ENCODE measurements at regions not wholly inside any gene's neighbourhood (a gene's known extent, or its start where the extent isn't known, plus 50 kb on each side); places are given as distances from the start of the nearest gene placed in this dataset.

- no peak for DNase-seq
Observed at GRCh38 chr2:65727381-65727780, 295.0 kb upstream of the SPRED2 start.

- DNase-seq = no peak
Observed at GRCh38 chr2:65724752-65725151, 292.4 kb upstream of the SPRED2 start.

- DNase-seq = no peak
Observed at GRCh38 chr2:65724336-65724735, 291.9 kb upstream of the SPRED2 start.

GRCh38 chr2:65722028-65722778, 289.8 kb upstream of the SPRED2 start:
- peak; percentile 44 for DNase-seq

GRCh38 chr2:65716698-65717097, 284.3 kb upstream of the SPRED2 start:
- DNase-seq = no peak

GRCh38 chr2:65715323-65715722, 282.9 kb upstream of the SPRED2 start:
- no peak for DNase-seq

GRCh38 chr2:65714866-65715265, 282.5 kb upstream of the SPRED2 start:
- DNase-seq = no peak

GRCh38 chr2:65711863-65712262, 279.5 kb upstream of the SPRED2 start:
- DNase-seq = no peak

GRCh38 chr2:65710779-65711295, 278.4 kb upstream of the SPRED2 start:
- DNase-seq = no peak

- no peak for DNase-seq
Observed at GRCh38 chr2:65710356-65710755, 278.0 kb upstream of the SPRED2 start.

- peak; percentile 35 for DNase-seq
Observed at GRCh38 chr2:65708086-65708485, 275.7 kb upstream of the SPRED2 start.

GRCh38 chr2:65706411-65706810, 274.0 kb upstream of the SPRED2 start:
- DNase-seq = peak; percentile 5

GRCh38 chr2:65701191-65701590, 268.8 kb upstream of the SPRED2 start:
- DNase-seq = no peak

- no peak for DNase-seq
Observed at GRCh38 chr2:65700720-65701119, 268.3 kb upstream of the SPRED2 start.

- DNase-seq = no peak
Observed at GRCh38 chr2:65700004-65700651, 267.7 kb upstream of the SPRED2 start.

- DNase-seq = no peak
Observed at GRCh38 chr2:65691816-65692215, 259.4 kb upstream of the SPRED2 start.

- DNase-seq = no peak
Observed at GRCh38 chr2:65688141-65688886, 255.9 kb upstream of the SPRED2 start.

- no peak for DNase-seq
Observed at GRCh38 chr2:65687614-65688013, 255.2 kb upstream of the SPRED2 start.

GRCh38 chr2:65686928-65687521, 254.6 kb upstream of the SPRED2 start:
- DNase-seq = no peak

GRCh38 chr2:65681503-65681902, 249.1 kb upstream of the SPRED2 start:
- no peak for DNase-seq

- DNase-seq = peak; percentile 20
Observed at GRCh38 chr2:65678779-65679391, 246.5 kb upstream of the SPRED2 start.

GRCh38 chr2:65675350-65675749, 243.0 kb upstream of the SPRED2 start:
- DNase-seq = no peak
